Keratinocyte (primary cell): ENCODE measurements at regions not wholly inside any gene's neighbourhood (a gene's known extent, or its start where the extent isn't known, plus 50 kb on each side); places are given as distances from the start of the nearest gene placed in this dataset.
A peak's percentile ranks its signal among the peaks of the same experiment; 100 is the strongest.

Source experiments
- DNase-seq: peaks from one replicate; pipeline ENCODE4 v3.0.0-alpha.2; 2011; ENCODE audit warnings: low read depth, missing footprints, low spot score
- FAIRE-seq: peaks from 2 replicates; lab custom pipeline; 2011; peaks lifted over from hg19 to GRCh38; lab: Jason Lieb, UNC
- H2AFZ ChIP-seq: 2 replicates; pipeline ENCODE4 v1.6.0; 2012; ENCODE audit warnings: low read length, control low read depth, inconsistent platforms; ENCODE audit not compliant: control insufficient read depth
- H3K27ac ChIP-seq: 2 replicates; pipeline ENCODE4 v1.5.1; 2011; ENCODE audit warnings: low read length; ENCODE audit not compliant: control insufficient read depth, insufficient read depth
- H3K27me3 ChIP-seq: 3 replicates; pipeline ENCODE4 v1.6.0; 2011; ENCODE audit warnings: low read length; ENCODE audit not compliant: control insufficient read depth, insufficient read depth; ENCODE audit errors: extremely low read depth
- H3K36me3 ChIP-seq, 2 experiments: 2 replicates in 1 of 2; 3 replicates in 1 of 2; pipeline ENCODE4 v1.5.1; 2011; ENCODE audit warnings: low read length in 2 of 2, mild to moderate bottlenecking in 1 of 2; ENCODE audit not compliant: control insufficient read depth in 2 of 2, insufficient read depth in 2 of 2; ENCODE audit errors: extremely low read depth in 1 of 2
- H3K4me1 ChIP-seq: 3 replicates; pipeline ENCODE4 v1.5.1; 2011; ENCODE audit warnings: low read length; ENCODE audit not compliant: control insufficient read depth, insufficient read depth; ENCODE audit errors: extremely low read depth
- H3K4me2 ChIP-seq: 3 replicates; pipeline ENCODE4 v1.6.0; 2011; ENCODE audit warnings: low read depth, low read length; ENCODE audit not compliant: control insufficient read depth, insufficient read depth; ENCODE audit errors: extremely low read depth
- H3K4me3 ChIP-seq, 3 experiments: fragments of 200-600 bp in 1 of 3; sonication (generic) in 1 of 3; 2 replicates in 2 of 3; 3 replicates in 1 of 3; pipeline ENCODE4 v1.5.1; 2011 to 2016; ENCODE audit warnings: low read length in 3 of 3, mild to moderate bottlenecking in 3 of 3, control low read depth in 2 of 3, inconsistent platforms in 1 of 3, low read depth in 1 of 3, mixed read lengths in 1 of 3, mixed run types in 1 of 3, moderate library complexity in 1 of 3; ENCODE audit not compliant: control insufficient read depth in 2 of 3, insufficient read depth in 2 of 3; ENCODE audit errors: extremely low read depth in 1 of 3
- H3K79me2 ChIP-seq: 2 replicates; pipeline ENCODE4 v1.6.0; 2012; ENCODE audit warnings: low read length; ENCODE audit not compliant: control insufficient read depth, insufficient read depth
- H3K9ac ChIP-seq: 3 replicates; pipeline ENCODE4 v1.6.0; 2011; ENCODE audit warnings: low read length; ENCODE audit not compliant: control insufficient read depth, insufficient read depth; ENCODE audit errors: extremely low read depth
- H3K9me1 ChIP-seq: 3 replicates; pipeline ENCODE4 v1.6.0; 2011; ENCODE audit warnings: low read length; ENCODE audit not compliant: control insufficient read depth, insufficient read depth; ENCODE audit errors: extremely low read depth
- H3K9me3 ChIP-seq: 2 replicates; pipeline ENCODE4 v1.5.1; 2012; ENCODE audit warnings: low read depth, low read length; ENCODE audit not compliant: control insufficient read depth
- H4K20me1 ChIP-seq: 3 replicates; pipeline ENCODE4 v1.6.0; 2011; ENCODE audit warnings: low read length; ENCODE audit not compliant: control insufficient read depth, insufficient read depth; ENCODE audit errors: extremely low read depth
- CTCF ChIP-seq, 3 experiments: IDR thresholded peaks in 1 of 3; conservative IDR thresholded peaks in 1 of 3; optimal IDR thresholded peaks in 1 of 3; 2 replicates in 2 of 3; 3 replicates in 1 of 3; pipeline versions ENCODE3 to v1.5.1; 2011; ENCODE audit warnings: low read length in 3 of 3, mild to moderate bottlenecking in 3 of 3, moderate library complexity in 2 of 3, control low read depth in 1 of 3, inconsistent platforms in 1 of 3; ENCODE audit not compliant: insufficient read depth in 2 of 3; ENCODE audit errors: extremely low read depth in 1 of 3
- EZH2 ChIP-seq: IDR thresholded peaks from one replicate; pipeline ENCODE4 v1.6.1; 2012; ENCODE audit warnings: inconsistent platforms, mild to moderate bottlenecking, low read length, moderate library complexity
- dilution Hi-C: fragments of 300-500 bp; cut with MboI; formaldehyde crosslinking; loops from one replicate; pipeline ENCODE4 v1.7.0; 2020; ENCODE audit warnings: low sequenced_read_pairs; ENCODE audit not compliant: extremely low pct_ligation_motif_present

GRCh38 chr12:90098132-90098779 is 389.6 kb upstream of the ATP2B1 start:
- Histone ChIP-seq H4K20me1 (no peaks in the 10 kb centered on the region), H3K27me3 (no peaks in the 10 kb centered on the region), H3K79me2 (no peaks in the 10 kb centered on the region), H2AFZ (no peak overlapping the region), H3K9me1 (no peaks in the 10 kb centered on the region), H3K27ac (no peak overlapping the region), H3K36me3 (no peaks in the 10 kb centered on the region), H3K4me3 (no peak overlapping the region), H3K4me2 (no peak overlapping the region), H3K4me1 (no peaks in the 10 kb centered on the region), H3K9me3 (no peaks in the 10 kb centered on the region), H3K9ac (no peak overlapping the region)
- dilution Hi-C loops, result no loop called here
- no peak for TF ChIP-seq EZH2
- no peak for TF ChIP-seq CTCF (optimal IDR thresholded peaks at IDR 0.05 in 1 of 3, IDR thresholded peaks at IDR 0.05 in 1 of 3, conservative IDR thresholded peaks at IDR 0.05 in 1 of 3; ENCODE audit: extremely low read depth in 1 of 3, insufficient read depth in 2 of 3, low read length in 3 of 3)
- DNase-seq (no peak), FAIRE-seq (no peak)

DNA sequence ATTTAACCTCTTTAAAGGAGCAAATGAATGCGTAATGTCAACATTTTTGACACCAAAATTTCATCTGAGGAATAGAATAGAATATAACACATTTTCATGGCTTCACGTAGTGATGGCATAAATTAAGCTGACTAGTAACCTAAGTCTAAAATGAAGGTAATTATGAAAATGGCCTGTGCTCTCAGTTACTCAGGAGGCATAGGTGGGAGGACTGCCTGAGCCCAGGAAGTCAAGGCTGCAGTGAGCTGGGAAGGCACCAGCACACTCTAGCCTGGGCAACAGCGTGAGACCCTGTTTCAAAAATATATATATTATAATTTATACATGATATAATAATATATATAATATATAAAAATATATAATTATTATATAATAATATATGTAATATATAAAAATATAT is 383.2 kb upstream of the ATP2B1 start:
- Histone ChIP-seq H3K27ac (peak overlapping the region; percentile 100), H3K4me1 (peaks cover 15% of the 10 kb centered on the region), H3K36me3 (no peaks in the 10 kb centered on the region), H3K4me3 (peak overlapping the region in 1 of 3 experiments; percentile 29), H3K27me3 (no peaks in the 10 kb centered on the region), H3K9ac (peak overlapping the region; percentile 80), H2AFZ (peak overlapping the region; percentile 59), H3K4me2 (peak overlapping the region; percentile 97), H3K9me1 (no peaks in the 10 kb centered on the region), H3K9me3 (no peaks in the 10 kb centered on the region), H4K20me1 (no peaks in the 10 kb centered on the region), H3K79me2 (no peaks in the 10 kb centered on the region)
- dilution Hi-C loops, result no loop called here
- TF ChIP-seq EZH2 (no peak), CTCF (optimal IDR thresholded peaks at IDR 0.05 in 1 of 3, IDR thresholded peaks at IDR 0.05 in 1 of 3, conservative IDR thresholded peaks at IDR 0.05 in 1 of 3; ENCODE audit: extremely low read depth in 1 of 3, insufficient read depth in 2 of 3, low read length in 3 of 3) (no peak)
- DNase-seq, result no peak
- FAIRE-seq, result no peak
